NAMALWA (cell line): ENCODE measurements at regions not wholly inside any gene's neighbourhood (a gene's known extent, or its start where the extent isn't known, plus 50 kb on each side); places are given as distances from the start of the nearest gene placed in this dataset.

ENCODE experiments used
- DNase-seq: peaks from one replicate; pipeline ENCODE4 v3.0.0-alpha.2; 2015; ENCODE audit warnings: low spot score

DNA sequence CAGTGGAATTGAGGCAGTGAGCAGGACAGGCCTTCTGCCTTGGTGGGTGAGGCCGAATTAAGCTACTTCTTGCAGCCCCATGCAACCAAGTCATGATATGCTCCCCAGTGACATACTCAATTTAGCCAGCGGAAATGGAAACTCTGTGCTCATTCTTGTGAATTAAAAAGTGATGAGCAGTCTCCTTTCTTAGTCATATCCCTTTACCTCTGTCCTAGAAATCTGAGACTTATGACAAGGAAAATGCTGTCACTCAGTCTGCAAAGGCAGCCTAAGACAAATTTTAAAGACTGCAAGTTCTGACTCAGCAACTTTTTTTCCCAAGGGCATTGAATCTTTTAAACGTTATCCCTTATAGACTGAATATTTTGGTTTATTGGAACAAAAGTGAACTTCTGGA, 218.2 kb downstream of the SH3BP4 start:
- DNase-seq: no peak

DNA sequence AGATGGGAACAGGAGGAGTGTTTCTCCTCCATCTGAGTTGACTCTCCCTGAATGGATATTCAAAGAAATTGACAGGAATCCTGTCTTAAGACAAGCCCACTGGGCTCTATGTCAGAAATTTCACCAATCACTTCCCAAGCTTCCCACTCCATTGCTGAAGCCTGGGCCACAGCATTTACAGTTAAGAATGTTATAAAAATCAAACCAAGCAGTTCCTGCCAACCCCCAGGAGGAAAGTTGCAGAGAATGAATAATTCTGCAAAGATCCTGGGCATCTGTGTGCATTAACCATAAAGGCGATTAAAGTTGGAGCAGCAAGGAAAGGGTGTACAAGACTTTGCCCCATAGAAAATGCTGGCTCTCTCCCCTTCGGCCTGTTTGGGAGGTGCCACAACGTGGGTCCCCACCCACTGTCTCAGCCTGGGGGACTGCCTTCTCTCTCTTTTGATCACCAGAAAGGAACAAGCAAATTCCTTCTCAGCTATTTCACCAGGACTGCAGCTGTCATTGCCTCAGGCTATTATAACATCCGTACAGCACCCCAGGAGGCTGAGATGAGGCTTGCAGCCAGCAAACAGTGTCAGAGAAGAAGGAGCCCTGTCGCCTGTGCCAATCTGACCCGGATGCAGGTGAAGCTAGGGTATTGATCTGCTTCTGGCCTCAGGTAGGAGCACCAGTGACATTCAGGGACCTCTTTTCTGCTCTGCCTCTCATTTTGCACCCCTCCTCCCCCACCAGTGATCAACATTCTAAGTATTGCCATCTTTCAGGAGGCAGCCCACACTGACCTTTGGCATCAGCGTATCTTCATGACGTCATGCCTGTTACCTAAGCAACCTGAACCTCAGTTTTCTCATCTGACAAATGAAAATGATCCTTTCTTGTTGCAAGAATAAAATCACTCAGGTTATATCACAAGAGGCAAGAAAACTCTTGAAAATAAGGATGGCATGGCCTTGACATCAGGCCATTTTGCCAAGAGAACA, 219.0 kb downstream of the SH3BP4 start:
- no peak for DNase-seq

DNA sequence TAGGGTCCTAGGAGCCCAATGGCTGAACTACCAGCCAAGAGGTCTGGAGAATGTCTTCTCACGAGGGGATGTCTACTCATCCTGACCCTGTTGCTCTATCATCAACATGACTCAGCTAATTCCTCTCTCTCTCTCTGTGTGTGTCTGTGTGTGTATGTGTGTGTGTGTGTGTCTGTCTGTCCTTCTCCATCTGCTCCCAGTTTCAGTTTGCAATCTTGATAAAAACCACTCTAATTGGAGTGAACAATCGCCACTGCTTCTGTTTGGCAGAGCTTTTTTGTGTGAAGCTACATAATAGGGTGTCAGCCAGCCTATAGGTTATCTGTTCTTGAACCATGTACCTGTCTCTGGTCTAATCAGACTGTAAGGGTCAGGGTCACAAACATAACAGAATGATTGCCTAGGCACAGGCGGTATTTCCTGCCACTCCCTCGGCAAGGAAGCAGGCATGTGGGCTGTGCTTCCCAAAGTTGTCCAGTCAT, 219.8 kb downstream of the SH3BP4 start:
- DNase-seq: no peak

DNA sequence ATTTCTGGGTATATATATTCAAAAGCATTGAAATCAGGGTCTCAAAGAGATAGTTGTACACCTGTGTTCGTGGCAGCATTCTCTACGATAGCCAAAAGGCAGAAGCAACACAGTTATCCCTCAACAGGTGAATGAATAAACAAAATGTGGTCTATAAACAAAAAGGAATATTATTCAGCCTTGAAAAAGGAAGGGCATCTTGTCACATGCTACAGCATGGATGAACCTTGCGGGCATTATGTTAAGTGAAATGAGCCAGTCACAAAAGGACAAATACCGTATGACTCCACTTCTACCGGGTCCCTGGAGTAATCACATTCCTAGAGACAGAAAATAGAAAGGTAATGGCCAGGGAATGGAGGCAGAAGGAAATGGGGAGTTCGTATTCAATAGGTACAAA, 228.8 kb downstream of the SH3BP4 start:
- no peak for DNase-seq

DNA sequence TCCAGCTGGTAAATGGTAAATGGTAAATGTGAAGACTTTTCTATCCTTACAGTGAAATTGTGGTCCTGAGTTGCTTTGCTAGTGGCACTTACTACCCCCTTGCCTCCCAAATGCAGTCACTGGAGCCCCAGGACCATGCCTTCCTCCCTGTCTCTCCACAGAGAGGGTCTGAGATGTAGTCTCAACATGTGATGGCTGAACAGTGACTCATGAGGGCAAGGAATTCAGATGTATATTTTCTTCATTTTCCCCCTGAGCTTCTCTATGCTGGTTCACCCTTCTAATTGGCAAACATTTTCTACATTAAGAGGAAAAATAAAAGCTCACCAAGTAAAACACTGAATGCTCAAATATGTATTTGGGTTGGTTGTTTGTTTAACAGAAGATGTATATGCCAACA, 232.0 kb downstream of the SH3BP4 start:
- DNase-seq: no peak

DNA sequence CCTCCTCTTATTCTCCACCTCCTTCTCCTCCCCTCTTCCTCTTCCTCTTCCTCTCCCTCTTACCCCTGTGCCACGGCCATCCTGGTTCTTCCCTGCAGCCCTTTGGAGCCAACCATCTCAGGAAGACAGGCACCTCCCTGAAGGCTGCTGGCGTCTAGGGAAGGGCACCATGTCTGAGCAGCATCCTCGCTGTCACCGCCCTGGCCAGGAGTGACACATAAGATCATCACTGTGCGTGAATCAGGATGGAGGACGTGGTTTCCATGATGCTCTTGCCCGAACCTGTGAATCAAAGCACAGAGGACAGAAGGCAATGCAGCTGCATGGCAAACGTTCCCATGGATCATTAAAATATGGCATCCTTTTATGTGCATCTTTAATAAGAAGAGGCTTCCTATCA, 236.0 kb downstream of the SH3BP4 start:
- DNase-seq: no peak

DNA sequence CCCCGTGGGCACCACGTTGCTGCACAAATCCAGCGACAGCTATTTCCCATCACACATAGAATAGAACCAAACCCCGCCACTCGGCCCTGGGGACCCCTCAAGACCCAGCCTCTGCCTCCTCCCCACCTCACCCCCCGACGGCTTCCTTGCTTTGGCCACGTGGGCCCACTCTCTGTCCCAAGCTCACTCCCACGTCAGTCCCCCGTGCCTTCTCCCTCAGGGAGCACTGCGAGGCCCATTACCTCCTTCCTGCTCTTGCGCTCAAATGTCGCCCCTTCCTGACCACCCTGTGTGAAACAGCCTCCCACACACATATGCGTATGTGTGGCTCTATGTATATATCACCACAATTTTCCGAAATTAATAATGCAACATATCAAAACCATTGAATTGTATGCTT, 239.7 kb downstream of the SH3BP4 start:
- DNase-seq: no peak

DNA sequence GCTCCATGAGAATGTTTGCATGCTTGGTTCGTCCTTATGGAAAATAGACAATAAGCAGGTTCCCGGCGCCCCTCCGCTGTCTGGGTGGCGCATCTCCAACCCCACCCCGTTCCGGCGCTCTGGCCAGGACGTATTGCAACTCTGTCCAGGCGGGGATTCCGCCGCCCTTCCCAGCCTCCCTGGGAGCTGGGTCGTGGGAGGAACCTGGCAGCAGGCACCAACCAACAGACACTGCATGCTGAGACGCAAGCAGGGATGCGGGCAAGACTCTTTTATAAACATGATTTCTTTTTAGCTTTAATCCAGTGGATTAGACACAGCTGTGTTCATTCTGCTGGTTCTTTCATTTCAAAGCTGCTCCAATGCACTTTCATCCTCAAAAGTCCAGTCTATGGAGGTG, 240.2 kb downstream of the SH3BP4 start:
- DNase-seq: no peak

DNA sequence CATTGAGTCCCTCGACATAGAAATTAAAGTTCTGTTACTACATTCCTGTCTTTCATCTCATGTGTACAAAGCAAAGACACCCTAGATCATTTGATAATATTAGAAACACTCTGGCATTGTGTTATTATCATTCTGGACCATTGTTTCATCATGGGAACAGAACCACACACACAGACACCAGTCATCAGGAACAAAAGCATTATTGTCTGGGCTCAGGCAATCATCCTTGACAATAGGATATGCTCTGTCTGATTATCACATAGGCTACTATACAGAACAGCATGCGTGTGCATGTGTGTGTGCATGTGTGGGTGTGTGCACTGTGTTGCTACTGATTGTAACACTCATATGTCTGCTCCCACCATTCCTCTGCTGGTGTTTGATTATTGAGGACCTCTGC, 242.5 kb downstream of the SH3BP4 start:
- no peak for DNase-seq

DNA sequence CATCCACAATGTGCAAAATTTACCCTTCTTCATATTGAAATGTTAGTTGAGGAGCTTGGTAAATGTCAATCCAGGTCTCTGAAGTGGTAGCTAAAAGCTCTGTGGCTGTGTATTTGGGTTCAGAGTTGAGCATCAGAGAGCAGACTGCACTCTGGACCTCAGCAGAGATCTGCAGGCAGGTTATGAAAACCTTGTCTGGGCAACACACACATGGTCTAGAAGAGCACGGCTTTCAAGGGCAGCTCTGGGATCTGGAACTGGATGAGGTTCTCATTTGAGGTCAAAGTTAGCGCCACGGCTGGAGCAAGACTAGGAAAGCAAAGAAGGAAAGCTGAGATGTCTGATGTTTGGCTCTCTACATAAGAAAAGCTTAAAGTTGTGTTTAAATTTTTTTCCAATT, 243.0 kb downstream of the SH3BP4 start:
- DNase-seq: no peak

DNA sequence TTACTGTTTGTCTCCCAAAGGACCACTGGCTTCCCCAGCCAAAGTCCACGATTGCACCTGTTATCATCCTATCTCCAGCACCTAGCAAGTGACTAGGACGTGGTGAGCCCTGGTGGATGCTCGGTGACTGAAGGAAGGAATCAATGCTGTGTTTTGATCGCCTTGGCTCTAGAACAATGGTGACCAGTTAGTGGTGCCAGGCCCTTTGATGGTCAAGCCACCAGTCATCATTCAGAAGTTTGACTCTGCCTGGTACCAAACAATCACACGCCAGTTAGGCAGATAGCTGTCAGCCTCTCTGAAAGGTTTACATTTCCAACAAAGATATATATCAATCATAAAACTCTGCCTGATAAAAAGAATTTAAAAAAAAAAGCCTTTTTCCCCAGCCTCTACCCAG, 244.1 kb downstream of the SH3BP4 start:
- DNase-seq: no peak

DNA sequence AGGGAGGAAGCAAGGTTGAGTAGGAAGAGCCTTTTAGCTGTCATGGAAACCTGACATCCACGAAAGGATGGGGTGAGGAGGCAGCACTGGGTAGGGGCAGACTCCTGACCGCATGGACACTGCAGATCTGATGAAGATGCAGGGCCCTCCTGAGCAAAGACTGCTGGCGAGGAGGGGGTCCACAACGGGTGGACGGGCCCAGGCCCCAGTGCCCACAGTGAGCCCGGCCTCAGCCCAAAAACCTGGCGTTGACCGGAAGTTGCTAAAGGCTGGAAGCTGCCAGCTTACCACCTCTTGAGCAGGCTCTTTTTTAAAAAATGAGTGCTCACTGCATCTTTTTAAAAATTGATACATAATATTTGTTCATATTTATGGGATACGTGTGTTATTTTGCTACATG, 247.3 kb downstream of the SH3BP4 start:
- DNase-seq: no peak

DNA sequence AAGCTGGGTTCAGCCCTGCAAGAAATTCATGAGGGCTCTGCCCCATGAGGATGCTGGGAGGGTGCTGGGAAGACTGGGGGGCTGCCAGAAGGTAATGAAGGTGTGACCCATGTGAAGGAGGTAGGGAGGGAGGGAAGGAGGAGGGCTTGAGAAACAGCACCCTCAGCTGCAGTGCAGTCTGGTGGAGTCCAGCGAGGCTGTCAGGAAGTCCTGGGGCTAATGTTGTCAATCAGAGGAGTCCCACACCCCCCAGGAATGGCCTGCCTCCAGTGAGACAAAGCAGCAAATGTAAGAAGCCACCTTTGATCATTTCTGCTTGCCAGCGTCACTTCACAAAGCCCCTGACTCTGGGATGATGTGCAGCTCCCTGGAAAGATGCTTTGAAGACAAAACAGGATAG, 248.4 kb downstream of the SH3BP4 start:
- DNase-seq: no peak

DNA sequence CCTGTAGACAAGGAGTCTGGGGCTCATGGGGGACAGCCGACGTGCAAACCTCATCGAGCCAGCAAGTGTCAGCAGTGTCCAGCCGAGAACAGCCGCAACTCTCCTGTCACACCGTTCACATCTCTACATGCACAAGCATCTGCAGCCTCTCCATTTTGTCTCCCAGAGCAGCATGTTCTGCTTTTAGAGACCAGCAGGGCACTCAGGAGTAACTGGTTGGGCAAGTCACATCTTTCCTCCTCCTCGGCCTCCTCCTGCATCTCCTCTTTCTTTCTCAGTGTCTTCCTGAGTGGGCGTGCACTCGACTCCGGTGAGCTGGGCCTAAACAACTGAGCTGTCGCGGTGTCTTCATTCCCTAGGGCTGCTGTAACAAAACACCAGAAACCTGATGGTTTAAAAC, 249.9 kb downstream of the SH3BP4 start:
- DNase-seq: no peak

DNA sequence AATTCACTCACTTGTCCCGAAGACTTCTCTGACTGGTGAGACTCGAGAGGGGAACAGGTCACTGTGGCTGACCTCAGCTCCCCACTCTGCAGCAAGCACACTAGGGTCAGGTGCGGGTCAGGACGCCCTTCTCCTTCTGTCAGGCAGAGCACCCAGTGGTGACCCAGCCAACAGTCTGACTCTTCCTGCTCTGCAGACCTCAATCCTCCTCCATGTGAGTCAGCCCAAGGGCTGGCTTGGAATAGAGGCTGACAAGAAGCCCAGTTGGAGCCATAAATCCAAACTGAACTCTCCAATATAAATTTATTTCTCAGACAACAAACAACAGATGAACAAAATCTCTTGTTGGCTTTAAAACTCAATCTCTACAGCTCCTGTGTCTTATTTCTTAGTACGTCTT, 253.1 kb downstream of the SH3BP4 start:
- DNase-seq: no peak

DNA sequence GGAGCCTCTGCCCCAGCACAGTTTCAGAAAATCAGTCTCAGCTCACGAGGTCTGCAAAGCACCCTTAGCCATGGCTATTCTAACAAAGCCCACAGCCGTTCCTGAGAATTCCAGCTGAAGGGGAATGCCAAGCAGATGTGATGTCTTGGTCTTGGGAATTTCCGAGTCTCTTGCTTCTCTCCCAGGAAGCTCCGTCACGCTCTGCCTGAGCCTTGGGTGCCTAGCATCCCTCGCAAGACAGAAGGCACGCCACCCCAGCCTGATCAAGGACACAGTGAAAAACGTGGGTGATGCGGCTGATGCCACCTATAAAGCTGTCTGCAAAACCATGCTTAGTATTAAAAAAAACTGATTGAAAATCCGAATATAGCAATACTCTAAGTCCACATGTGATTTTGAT, 254.6 kb downstream of the SH3BP4 start:
- no peak for DNase-seq

DNA sequence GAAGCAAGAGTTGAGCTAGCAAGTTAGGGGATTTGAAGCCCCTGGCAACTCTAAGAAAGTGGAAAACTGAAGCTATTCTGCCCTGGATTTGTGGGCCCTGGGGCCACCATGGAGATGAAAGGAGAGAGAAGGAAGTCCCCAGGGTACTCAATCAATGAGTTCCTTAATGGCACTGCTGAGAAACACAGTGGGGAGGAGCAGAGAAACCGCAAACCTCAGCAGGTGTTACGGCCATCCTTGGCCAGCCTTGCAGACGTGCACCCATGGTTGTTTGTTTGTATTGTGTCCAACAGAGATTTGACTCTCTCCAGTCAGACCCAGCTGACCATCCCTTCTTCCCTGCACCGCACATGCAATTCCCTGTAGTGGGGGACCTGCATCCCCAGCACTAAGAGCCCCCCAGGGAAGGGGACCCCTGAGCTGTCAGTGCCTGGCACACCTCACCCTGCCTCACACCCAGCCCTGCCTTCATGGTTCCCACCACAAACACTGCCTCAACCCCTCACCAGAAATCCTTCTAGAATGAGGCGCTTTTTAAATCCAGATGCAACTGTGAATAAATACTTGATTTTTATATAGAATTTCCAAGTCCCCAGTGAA, 255.3 kb downstream of the SH3BP4 start:
- DNase-seq: no peak

DNA sequence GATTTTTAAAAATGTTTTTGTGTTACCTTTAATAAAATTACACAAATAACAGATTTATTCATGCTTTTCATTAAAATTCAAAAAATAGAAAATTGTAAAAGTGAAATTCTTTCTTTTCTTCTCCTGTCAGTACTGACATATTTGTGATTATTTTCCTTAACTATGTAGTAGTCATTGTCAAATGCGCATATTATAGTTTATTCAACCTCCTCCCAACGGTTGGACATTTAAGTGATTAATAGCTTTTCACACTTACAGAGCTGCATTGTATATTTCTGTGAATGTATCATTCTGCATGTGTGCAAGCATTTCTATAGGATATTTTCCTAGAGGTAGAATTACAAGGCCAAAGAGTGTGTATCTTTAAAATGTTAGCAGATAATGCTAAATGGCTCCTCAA, 259.2 kb downstream of the SH3BP4 start:
- no peak for DNase-seq

DNA sequence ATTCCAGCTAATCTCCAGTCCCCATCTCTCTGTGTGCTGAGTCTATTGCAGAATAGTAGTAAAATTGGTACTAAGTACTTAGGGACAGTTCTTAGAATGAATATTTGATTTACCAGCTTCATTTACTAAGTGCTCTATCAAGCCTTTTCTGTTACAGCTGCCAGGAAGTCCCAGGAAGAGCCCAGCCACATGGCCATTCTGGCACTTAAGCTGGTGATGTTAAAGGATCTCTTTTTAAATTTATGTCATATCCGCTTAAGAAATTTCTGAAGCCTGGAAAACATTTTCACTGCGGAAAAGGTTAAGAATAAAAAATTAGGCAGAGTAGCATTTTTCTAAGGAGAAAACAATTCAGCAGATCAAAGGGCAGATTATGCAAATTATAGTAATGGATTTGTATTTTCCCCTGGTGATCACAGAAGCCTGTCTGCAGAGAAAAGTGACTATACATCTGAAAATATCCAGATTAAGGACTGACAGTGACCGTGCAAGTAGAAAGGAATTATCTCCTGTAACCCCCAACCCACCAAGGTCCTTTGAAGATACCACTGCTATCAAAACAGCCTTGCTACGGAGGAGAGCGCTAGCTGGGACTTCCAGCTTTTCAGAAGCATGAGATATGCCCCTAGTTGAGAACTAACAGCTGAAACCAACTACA, 260.8 kb downstream of the SH3BP4 start:
- DNase-seq: no peak

DNA sequence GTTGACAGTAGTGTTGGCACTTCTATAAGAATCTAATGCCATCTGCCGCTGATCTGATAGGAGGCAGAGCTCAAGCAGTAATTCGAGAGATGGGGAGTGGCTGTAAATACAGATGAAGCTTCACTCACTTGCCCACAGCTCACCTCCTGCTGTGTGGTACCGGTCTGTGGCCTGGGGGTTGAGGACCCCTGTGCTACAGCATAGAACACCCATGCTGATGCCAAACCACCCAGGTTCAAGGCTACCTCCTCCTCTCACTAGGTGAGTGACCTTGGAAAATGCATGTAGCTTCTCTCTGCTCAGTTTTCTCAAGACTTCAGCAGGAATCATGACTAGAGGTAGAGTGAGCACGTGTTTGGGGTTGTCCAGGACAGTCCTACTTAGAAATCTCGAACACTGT, 263.4 kb downstream of the SH3BP4 start:
- DNase-seq: no peak

DNA sequence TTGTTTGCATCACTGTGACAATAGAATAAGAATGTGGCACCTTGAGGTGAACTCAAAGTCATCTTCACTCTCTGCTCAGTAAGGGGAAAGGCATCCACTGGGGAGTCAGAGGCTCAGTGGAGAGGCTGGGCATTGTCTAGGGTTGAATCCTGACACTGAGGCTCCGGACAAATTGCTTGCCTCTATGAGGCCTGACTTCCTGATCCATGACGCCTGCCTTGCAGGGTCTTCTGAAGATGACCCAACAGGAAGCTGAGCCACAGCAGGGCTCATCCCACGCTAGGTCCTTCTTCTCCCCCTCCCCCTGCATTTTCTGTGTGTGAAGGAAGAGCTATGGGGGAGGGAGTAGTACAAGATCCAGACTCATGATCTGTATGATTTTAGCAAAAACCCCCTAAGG, 265.1 kb downstream of the SH3BP4 start:
- DNase-seq: no peak

DNA sequence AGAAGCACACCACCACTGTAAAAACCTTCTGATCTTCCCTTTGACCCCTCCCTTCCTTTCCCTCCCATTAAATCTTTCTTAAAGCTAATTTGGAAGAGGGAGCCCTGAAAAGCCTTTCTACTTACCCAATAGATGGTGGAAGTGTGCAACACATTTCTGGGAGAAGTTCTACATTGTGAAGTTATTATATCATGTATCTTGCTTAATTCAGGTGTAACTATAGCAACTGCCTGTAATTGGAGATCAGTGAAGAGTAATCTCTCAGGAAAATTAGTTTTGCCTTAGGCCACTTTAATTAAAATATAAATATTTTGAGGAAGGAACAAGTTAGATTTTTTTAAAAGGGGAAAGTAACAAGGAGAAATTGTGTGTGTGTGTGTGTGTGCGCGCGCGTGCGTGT, 266.0 kb downstream of the SH3BP4 start:
- DNase-seq: no peak

DNA sequence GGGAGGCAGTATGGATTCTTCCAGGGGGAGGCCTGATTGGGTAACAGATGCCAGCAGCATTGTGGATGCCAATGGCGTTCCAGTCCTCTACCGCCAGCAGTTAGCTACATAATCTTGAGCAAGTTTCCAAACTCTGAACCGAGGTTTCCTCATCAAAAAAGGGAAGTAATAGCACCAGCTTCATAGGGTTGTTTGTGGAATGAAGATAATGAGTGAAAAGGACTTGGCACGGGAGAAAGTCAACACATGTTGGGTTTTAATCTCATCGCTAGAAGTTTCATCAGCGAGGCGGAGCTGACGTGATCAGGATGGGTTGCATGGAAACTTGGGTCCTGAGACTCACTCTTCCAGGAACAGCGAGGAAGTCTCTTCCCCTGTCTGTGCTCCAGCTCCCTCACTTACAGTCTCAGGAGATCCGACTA, 266.7 kb downstream of the SH3BP4 start:
- no peak for DNase-seq
